Ovary (tissue), 3 donors: ENCODE measurements at regions not wholly inside any gene's neighbourhood (a gene's known extent, or its start where the extent isn't known, plus 50 kb on each side); places are given as distances from the start of the nearest gene placed in this dataset.

ENCODE experiments used
- CTCF ChIP-seq, 3 donors: fragments of 450-650 bp in 2 of 3; fragments of 200-600 bp in 1 of 3; IDR thresholded peaks; one replicate each; pipeline versions ENCODE4 v1.5.1 to v1.8.0; 2016 to 2022; ENCODE audit warnings: antibody characterized with exemption in 3 of 3, mild to moderate bottlenecking in 1 of 3
- EP300 ChIP-seq: sonication (generic); formaldehyde crosslinking; IDR thresholded peaks from one replicate; pipeline ENCODE4 v1.6.1; 2017; ENCODE audit warnings: antibody characterized with exemption
- POLR2A ChIP-seq: fragments of 450-650 bp; IDR thresholded peaks from one replicate; pipeline ENCODE4 v1.6.1; 2017; ENCODE audit warnings: antibody characterized with exemption, mild to moderate bottlenecking, moderate library complexity
- donor health status: DM: no; HTN: no; CAD: no.

GRCh38 chr6:22643780-22644179 is 74.4 kb downstream of the HDGFL1 start:
- TF ChIP-seq POLR2A (no peak), CTCF (IDR thresholded peaks at IDR 0.05) (no peak), EP300 (no peak)
